Vagina (tissue), 2 donors: ENCODE measurements at regions not wholly inside any gene's neighbourhood (a gene's known extent, or its start where the extent isn't known, plus 50 kb on each side); places are given as distances from the start of the nearest gene placed in this dataset.

Experiments
- DNase-seq, 2 donors: peaks; one replicate each; pipeline ENCODE4 v3.0.0-alpha.2; 2017; ENCODE audit errors: extremely low spot score in 2 of 2
- H3K27ac ChIP-seq: fragments of 200-600 bp; sonication (generic); one replicate; pipeline ENCODE4 v1.5.1; 2019
- H3K27me3 ChIP-seq: fragments of 200-600 bp; sonication (generic); one replicate; pipeline ENCODE4 v1.5.1; 2019
- H3K36me3 ChIP-seq, 2 donors: fragments of 200-600 bp; sonication (generic); one replicate each; pipeline ENCODE4 v1.5.1; 2017 to 2019
- H3K4me1 ChIP-seq: fragments of 200-600 bp; sonication (generic); one replicate; pipeline ENCODE4 v1.5.1; 2019
- H3K4me3 ChIP-seq, 2 donors: fragments of 200-600 bp; sonication (generic); 1 replicate in 1 of 2; 2 replicates in 1 of 2; pipeline ENCODE4 v1.5.1; 2016 to 2019
- H3K9me3 ChIP-seq: fragments of 200-600 bp; sonication (generic); one replicate; pipeline ENCODE4 v1.5.1; 2019
- CTCF ChIP-seq, 3 experiments: fragments of 450-650 bp in 2 of 3; fragments of 200-600 bp in 1 of 3; sonication (generic) in 1 of 3; IDR thresholded peaks; one replicate each; pipeline ENCODE4 v1.5.1; 2017 to 2019; ENCODE audit warnings: antibody characterized with exemption in 3 of 3, mild to moderate bottlenecking in 2 of 3, moderate library complexity in 2 of 3
- POLR2A ChIP-seq, 2 donors: fragments of 450-650 bp; IDR thresholded peaks; one replicate each; pipeline ENCODE4 v1.6.1; 2017; ENCODE audit warnings: antibody characterized with exemption in 2 of 2, mild to moderate bottlenecking in 2 of 2, moderate library complexity in 2 of 2
- POLR2AphosphoS5 ChIP-seq, 2 donors: sonication (generic); formaldehyde crosslinking; IDR thresholded peaks; one replicate each; pipeline ENCODE4 v1.9.0; 2017; ENCODE audit warnings: antibody characterized with exemption in 2 of 2, mild to moderate bottlenecking in 2 of 2, low read depth in 1 of 2; ENCODE audit not compliant: insufficient read depth in 1 of 2
- intact Hi-C: fragments of 100-400 bp; cut with DNase I; formaldehyde crosslinking; loops from one replicate; pipeline ENCODE4 v1.15.1; 2023

GRCh38 chr15:93221759-93222158 is 132.7 kb upstream of the RGMA start:
- Histone ChIP-seq H3K4me3 (no peak overlapping the region), H3K27ac (no peak overlapping the region), H3K9me3 (no peaks in the 10 kb centered on the region), H3K36me3 (no peaks in the 10 kb centered on the region), H3K27me3 (no peaks in the 10 kb centered on the region), H3K4me1 (no peaks in the 10 kb centered on the region)
- intact Hi-C loops: no loop called here
- TF ChIP-seq POLR2A (IDR thresholded peaks at IDR 0.05): no peak
- DNase-seq: no peak

DNA sequence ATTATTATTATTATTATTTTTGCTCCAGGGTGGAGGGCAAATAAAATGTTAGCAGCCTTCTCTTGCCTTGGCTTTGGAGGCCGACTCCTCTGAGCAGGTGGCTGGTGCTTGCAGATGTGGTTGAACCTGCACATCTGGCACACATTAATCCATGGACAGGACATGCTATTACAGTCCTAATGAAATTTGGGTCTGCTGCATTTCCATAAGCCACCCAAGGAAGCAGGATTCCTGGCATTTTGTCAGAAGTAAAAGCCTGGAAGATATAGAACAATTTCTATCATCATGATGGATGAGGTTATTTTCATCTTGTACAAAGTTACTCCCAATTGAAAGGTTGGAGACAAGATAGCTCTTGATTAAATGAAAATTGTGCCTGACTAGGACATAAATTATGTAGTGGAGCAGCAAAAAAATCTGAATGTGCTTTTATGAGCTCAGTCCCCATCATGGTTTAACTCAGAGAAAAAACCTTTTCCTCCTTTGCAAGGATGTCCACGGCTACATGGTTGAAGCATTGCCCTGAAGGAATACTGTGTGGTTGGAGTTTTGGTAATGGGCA is 130.9 kb upstream of the RGMA start:
- intact Hi-C loops: no loop called here
- Histone ChIP-seq H3K4me3 (no peak overlapping the region), H3K36me3 (no peaks in the 10 kb centered on the region), H3K27me3 (no peaks in the 10 kb centered on the region), H3K9me3 (no peaks in the 10 kb centered on the region), H3K4me1 (no peaks in the 10 kb centered on the region), H3K27ac (no peak overlapping the region)
- no peak for DNase-seq
- TF ChIP-seq POLR2A (IDR thresholded peaks at IDR 0.05) (no peak), CTCF (IDR thresholded peaks at IDR 0.05) (no peak), POLR2AphosphoS5 (IDR thresholded peaks at IDR 0.05; ENCODE audit: insufficient read depth in 1 of 2, low read depth in 1 of 2) (no peak)

DNA sequence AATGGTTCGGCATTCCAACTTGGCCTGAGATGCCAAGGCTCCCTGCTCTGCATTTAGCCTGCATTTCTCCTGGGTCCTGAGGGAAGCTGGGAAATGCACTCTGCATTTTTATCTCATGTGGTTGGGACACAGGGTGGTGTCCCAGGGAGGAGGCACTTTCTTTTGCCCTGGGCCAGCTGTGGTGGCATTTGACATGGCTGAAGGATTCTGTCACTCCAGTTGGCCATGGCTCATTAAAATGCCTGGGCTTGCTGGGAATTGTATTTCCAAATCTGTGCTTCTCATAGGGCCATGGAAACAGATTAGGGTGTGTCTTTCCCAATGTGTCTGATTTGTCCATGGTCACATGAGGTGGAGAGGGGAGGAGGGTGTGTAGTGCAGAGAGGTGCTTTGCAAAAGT is 128.3 kb upstream of the RGMA start:
- intact Hi-C loops: no loop called here
- H3K9me3 ChIP-seq: no peaks in the 10 kb centered on the region
- H3K27ac ChIP-seq: no peak overlapping the region
- DNase-seq: no peak
- no peaks in the 10 kb centered on the region for H3K4me1 ChIP-seq
- H3K36me3 ChIP-seq: no peaks in the 10 kb centered on the region
- H3K27me3 ChIP-seq: no peaks in the 10 kb centered on the region
- no peak overlapping the region for H3K4me3 ChIP-seq
- no peak for TF ChIP-seq POLR2AphosphoS5 (IDR thresholded peaks at IDR 0.05; ENCODE audit: insufficient read depth in 1 of 2, low read depth in 1 of 2)
- no peak for TF ChIP-seq POLR2A (IDR thresholded peaks at IDR 0.05)
- TF ChIP-seq CTCF (IDR thresholded peaks at IDR 0.05): no peak

DNA sequence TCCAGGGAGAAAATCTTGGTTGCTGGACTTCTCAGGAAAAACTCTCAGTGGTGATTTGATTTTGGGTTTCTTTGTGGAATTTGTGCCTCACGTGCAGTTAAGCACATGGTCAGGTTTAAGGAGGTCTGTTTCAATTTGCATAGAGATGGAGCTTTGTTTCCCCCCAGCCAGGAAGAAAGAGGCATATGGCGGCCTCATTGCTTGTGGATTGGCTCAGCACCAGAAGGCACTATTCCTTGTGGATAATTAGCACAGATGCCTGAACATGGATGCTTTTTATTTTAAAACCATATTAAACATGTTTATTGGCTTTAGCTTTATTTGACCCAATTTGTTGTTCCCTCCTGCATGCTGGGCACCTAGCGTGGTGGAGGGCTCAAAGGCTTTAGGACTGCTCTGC is 125.1 kb upstream of the RGMA start:
- H3K4me1 ChIP-seq: no peaks in the 10 kb centered on the region
- no peaks in the 10 kb centered on the region for H3K36me3 ChIP-seq
- no peaks in the 10 kb centered on the region for H3K27me3 ChIP-seq
- TF ChIP-seq POLR2AphosphoS5 (IDR thresholded peaks at IDR 0.05; ENCODE audit: insufficient read depth in 1 of 2, low read depth in 1 of 2) (no peak), POLR2A (IDR thresholded peaks at IDR 0.05) (no peak), CTCF (IDR thresholded peaks at IDR 0.05) (no peak)
- intact Hi-C loops: no loop called here
- no peak overlapping the region for H3K4me3 ChIP-seq
- DNase-seq: no peak
- H3K27ac ChIP-seq: no peak overlapping the region
- no peaks in the 10 kb centered on the region for H3K9me3 ChIP-seq

DNA sequence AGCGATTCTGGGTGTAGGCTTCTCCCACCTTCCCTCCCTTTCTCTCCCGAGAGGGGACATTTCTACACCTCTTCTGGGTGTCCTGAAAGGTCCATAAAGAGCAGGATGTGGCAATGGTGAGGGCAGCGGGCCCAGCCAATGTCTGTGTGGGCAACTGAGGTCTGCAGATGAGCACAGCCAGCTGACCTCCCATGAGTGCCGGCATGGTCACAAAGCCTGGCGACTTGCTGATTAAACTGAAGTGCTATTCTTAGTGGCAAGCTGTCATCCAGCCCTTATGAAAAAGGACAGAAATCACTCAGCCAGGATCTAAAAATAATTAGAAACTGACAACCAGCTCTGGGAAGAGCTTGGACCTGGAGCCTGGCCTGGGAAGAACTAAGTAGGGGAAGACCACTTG is 124.3 kb upstream of the RGMA start:
- Histone ChIP-seq H3K4me3 (no peak overlapping the region), H3K9me3 (no peaks in the 10 kb centered on the region), H3K4me1 (no peaks in the 10 kb centered on the region), H3K27ac (no peak overlapping the region), H3K36me3 (no peaks in the 10 kb centered on the region), H3K27me3 (no peaks in the 10 kb centered on the region)
- intact Hi-C loops: no loop called here
- no peak for TF ChIP-seq CTCF (IDR thresholded peaks at IDR 0.05)
- TF ChIP-seq POLR2A (IDR thresholded peaks at IDR 0.05): no peak
- TF ChIP-seq POLR2AphosphoS5 (IDR thresholded peaks at IDR 0.05; ENCODE audit: insufficient read depth in 1 of 2, low read depth in 1 of 2): no peak
- DNase-seq: no peak
